CD4-positive, alpha-beta T cell treated with Interleukin-17A for 1 hour (primary cell): ENCODE measurements at regions not wholly inside any gene's neighbourhood (a gene's known extent, or its start where the extent isn't known, plus 50 kb on each side); places are given as distances from the start of the nearest gene placed in this dataset.
"Not testable (repeated sequence)": the region's sequence is repeated elsewhere in the genome, so short reads cannot be mapped to it uniquely, and the experiment has no call there.

ENCODE experiments used
- DNase-seq: peaks from one replicate; pipeline ENCODE4 v3.0.0-alpha.2; 2020

DNA sequence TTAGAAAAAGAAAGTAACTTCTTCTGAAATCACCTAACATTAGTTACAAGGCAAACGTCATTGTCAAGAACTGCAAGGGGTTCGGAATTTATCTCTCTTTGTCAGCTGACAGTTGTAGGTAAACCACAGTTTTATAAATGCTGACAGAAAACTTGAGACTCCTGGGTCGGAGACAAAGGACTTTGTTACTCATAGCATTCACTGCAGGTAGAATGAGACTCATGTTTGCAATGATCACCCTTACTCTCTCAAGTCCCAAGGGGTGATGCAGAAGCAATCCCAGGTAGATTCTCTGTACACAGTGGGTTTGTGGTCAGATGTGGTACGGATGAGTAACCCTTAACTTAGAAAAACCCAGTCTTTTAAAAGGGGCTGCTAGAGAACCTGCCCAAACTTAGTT, 757.8 kb downstream of the TRIB2 start:
- no peak for DNase-seq

DNA sequence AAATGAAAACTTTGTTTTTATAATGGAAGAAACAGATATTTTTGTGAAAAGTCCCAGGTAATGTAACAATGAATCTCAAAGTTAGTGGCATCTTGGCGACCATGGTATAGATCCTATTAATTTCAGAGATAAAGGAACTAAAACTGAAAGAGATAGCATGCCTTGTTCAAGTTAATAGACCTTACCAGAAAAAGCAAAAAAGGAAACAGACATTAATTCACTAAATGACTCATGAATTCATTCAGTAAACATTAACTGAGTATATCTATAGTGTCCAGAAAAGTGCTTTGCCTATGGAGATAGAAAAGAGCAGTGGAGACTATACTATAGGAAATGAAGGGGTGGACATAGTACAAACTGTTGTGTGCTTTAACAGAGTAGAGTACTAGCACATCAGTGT, 763.3 kb downstream of the TRIB2 start:
- DNase-seq: no peak

DNA sequence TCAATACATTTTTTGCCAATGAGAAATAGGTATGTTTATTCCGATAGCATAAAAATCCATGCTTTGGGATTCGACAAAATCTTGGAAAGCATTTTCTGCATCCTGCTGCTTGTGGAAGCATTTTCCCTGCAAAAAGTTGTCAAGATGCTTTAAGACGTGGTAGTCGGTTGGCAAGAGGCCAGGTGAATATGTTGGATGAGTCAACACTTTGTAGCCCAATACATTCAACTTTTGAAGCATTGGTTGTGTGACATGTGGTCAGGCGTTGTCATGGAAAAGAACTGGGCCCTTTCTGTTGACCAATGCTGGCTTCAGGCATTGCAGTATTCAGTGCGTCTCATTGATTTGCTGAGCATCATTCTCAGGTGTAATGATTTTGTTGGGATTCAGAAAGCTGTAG, 764.5 kb downstream of the TRIB2 start:
- no peak for DNase-seq

DNA sequence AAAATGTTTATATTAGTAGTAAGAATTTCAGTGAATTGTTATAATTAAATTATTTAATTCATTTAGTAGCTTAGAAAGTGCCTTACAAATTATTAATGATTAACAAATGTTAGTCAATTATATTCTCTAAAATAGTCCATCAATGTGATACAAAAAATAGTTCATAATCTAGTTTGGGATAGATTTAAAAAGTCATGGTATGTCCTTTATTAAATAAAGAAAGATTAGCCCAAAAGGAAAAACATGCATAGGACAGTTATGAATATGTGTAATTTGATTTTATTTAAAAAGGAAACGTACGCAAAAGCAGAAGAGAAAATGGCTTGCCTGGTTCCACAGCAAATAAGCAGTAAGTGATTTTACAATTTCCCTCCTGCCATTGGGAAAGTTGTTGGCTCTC, 768.5 kb downstream of the TRIB2 start:
- DNase-seq: no peak

DNA sequence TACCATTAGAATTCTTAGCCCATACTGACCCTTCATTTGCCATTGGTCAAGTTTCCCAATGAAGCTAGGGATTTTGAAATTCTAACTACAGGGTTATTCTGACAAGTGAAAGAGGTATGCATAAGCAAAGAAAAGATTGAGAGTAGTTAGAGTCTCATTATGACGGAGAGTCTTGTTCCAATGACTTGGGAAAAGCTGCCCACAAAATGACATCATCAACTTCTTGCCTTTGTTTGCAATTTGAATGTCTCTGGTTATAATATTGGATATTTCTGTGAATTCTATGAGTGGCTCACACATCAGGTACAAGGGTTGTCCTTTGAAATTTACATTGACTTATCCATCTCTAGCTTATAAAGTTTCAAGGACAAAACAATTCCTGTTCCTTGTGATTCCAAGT, 772.2 kb downstream of the TRIB2 start:
- DNase-seq: no peak

DNA sequence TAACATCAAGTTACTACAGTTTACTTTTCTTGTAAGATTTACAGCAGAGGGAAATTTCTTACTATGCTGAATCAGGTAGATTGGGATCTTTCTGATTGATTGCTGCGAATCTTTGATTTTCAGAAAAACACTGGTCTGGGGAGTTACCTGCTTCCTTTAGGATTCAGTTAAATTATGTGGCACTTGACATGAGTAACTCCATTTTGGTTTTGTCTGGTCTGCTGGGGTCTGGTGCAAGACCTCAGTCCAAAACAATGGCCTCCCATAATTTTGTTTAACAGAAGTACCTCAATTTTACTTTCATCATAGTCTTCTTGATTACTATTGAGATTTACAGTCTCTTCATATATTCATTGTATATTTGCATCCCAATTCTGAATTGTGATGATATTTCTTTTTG, 775.5 kb downstream of the TRIB2 start:
- DNase-seq: no peak

DNA sequence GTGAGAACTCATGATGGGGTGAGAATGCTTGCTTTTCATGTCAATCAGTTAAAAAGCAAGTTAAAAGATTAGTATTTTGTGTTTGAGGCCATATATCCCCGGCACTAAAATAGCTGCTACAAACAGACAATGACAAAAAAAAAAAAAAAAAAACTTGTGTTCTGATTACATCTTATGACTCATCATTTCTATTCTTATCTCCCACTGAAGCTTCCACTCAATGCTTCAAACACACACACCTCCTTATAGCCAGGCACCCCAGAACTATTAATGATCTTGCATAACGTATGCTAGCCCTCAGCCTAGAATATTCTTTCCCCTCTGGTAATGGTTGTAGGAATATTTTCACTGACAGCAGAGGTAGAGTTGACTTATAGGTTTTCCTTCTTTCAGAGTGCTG, 778.3 kb downstream of the TRIB2 start:
- DNase-seq: no peak

DNA sequence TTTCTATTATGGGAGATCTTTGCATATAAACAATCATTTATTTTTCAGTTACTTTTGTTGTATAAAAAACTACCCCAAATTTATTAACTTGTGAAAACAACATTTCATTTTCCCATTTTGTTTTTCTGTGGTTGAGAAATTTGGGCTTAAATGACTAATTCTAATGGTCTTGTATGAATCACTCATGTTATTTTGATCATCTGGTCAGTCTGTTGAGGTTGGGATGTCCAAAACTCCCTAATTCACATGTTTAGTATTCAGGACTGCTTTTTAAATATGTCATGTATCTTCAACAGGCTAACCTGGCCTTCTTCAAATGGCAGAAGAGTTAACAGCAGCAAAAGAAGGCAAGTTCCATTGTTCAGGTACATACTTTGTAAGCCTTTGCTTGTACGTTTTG, 788.1 kb downstream of the TRIB2 start:
- no peak for DNase-seq

DNA sequence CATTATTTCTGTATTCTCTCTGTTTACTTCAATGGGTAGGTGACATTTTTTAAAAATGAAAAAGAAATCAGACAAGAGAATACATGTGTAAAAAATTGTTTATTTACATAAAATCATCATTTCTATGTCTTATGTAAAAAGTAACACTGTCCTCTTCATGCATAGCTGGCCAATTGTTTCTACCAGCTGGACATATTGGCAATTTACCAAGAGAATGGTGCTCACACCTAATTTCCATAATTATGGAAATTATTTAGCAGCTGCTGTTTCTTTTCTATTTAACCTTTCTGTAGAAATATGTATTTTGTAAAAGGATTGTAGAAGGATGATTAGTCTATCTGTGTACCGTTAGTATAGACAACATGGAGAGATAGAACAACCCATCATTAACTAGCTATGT, 791.9 kb downstream of the TRIB2 start:
- DNase-seq: no peak

DNA sequence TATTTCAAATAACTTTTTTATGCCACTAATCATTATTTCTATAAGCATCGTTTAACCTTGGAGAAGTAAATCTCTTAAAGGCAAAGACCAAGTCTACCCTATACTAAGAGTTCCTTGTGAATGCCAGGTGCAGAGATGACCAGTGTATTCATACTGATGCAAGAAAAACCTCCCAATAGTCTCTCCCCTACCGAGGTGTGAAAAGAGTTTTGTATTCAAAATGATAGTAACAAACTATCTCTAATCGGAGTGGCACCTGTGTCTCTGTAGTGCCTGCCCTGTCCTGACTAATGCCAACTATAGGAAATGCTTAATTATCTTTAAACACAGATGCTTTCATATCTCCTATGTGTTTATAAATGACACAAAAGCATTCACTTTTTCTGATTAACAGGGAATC, 798.5 kb downstream of the TRIB2 start:
- no peak for DNase-seq

DNA sequence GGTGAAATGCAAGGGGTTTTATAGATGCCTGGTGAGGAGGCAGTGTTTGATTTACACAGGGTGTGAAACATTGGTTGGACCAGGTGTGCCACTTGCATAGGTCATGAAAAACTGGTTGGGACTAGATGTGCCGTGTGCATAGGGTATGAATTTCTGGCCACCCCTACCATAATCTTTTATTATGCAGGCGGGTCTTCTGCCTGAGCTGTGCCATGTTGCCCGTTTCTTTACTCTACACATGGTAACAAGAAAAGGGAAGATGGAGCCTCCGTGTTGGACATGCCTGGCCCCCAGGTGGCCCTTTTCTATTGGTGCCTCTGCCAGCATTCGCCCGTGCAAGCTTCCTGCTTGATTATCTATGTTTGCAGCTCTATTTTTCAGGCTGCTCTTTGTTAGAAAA, 805.4 kb downstream of the TRIB2 start:
- DNase-seq: no peak

DNA sequence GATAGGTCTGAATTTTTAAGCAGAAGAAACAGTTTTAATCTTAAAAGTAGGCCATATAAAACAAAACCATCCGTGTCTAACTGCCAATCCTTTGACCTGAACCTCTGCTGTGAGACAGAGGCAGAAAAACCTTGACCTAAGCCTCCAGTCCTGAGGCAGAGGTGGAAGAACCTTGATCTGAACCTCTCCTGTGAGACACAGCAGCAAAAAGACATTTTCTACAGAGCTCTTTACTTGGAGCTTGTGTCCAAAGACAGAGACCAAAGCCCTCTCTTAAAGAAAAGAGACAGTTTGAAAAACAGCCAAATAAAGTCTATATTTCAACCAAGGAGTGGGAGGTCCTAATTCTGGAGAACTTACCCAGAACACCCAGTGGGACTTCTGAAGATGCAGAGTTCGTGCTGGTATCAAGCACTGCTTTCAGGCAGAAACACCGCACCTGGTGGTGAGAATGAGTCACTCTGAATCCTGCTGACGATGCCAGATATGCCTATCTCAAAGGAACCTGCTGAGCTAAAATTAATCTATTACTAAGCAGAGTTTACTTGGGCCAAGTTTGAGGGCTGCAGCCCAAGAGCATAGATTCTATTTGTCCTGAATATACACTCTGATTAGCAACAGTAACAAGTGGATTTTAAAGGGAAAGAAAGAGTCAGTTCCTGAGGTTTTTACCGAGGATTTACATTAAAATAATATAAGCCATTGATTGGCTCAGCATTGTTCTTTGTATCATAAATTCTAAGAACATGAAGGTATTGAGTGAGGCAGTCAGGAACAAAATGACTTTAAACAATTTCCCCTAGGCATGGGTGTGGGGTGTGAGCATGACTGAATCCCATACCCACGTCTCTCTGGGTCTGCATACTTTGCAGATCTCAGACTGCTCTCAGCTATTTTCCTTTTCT, 806.4 kb downstream of the TRIB2 start:
- DNase-seq: no peak

DNA sequence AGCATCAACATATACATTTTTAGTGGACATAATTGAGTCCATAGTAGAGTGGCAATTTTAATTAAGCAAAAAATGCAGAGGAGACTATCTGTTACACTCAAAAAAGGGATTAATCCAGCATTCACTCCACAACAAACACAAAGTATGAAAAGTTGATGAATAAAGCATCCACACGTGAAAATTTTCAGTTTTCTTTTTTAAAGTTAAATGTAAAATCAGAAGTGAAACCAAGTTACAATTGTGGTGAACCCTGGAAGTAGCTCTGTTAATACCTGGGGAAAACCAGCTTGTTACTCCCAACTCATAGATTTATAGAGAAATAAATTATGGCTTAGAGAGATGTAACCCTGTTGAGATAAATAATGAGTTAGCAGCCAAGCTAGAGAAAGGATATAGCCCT, 807.8 kb downstream of the TRIB2 start:
- no peak for DNase-seq

DNA sequence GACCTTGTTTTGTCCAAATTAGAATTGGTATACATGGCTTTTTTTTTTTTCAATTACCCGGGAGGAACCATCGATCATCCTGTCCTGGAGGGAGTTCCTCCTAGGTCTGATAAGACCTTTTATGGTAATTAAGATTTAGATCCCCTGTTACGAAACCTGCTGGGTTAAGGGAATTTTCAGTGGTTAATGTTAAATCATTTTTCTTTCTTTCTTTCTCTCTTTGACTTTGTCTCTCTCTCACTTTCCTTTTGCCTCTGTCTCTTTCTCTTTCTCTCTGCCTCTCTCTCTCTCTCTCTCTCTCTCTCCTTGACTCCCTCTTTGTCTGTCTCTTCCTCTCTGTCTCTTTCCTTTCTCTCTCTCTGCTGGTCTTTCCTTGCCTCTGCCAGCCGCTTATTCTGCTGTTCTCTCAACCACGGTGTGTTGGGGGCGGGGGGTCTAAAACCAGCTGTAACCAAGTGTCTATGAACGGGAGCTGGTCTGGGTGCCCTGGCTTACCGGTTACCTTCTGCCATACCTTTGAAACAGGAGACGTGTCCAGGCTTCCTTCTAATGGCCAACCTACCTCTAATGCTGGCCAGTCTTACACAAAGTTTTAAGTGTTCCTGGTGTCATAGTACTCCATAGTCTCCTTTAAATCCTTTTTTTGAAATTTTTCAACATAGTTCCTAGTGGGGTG, 815.1 kb downstream of the TRIB2 start:
- not testable (repeated sequence) for DNase-seq

DNA sequence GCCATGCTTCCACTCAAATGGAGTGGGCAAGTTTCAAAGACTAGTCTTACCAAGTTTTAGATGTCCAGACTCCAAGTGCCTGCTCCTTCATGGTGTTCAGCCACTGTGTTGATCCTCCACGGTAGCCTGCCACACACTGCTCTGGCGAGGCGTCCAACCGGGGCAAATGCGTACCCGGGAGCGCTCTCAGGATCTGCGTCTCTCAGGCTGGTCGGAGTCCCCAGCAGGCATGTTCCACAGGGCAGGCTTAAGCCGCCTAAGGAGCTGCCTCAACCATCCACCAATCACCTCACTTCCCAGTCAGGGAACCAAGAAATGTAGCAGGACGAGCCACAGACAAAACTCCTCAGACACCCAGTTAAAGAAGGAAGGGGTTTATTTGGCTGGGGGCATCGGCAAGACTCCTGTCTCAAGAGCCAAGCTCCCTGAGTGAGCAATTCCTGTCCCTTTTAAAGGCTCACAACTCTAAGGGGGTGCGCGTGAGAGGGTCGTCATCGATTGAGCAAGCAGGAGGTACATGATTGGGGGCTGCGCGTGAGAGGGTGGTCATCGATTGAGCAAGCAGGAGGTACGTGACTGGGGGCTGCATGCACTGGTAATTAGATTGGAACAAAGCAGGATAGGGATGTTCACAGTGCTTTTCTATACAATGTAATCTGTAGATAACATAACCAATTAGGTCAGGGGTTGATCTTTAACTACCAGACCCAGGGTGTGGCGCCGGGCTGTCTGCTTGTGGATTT, 816.2 kb downstream of the TRIB2 start:
- not testable (repeated sequence) for DNase-seq

DNA sequence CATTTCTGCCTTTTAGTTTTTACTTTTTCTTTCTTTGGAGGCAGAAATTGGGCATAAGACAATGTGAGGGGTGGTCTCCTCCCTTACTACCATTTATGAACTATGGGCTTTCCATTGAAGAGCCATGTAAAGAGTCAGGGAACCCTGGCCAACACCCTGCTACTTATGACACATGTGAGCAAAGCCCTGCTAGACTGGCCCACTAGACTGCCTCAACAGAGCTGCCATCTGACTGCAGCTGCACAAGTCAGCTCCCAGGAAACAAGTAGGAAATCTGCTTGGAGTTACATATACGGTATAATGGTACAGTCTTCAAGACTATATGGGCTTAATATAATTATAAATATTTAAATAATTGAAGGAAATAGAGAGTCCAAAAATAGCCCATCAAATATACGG, 816.8 kb downstream of the TRIB2 start:
- no peak for DNase-seq

DNA sequence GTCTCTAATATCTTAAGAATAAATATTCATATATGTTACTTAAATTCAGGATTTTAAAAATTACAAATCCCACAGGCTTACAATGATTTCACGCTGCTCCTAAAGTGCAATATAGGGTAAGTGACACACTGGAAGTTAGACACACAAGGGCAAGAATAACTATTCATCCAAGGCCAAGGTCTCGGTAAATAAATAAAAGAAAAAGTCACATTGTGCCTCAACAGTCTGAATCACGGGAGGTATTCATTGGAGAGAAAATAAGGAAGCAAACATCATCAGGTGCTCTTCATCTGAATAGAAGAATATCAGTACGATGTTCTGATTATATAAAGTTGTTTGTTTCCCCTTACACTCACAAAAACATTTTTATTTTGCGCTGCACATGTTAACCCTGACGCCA, 820.2 kb downstream of the TRIB2 start:
- no peak for DNase-seq

DNA sequence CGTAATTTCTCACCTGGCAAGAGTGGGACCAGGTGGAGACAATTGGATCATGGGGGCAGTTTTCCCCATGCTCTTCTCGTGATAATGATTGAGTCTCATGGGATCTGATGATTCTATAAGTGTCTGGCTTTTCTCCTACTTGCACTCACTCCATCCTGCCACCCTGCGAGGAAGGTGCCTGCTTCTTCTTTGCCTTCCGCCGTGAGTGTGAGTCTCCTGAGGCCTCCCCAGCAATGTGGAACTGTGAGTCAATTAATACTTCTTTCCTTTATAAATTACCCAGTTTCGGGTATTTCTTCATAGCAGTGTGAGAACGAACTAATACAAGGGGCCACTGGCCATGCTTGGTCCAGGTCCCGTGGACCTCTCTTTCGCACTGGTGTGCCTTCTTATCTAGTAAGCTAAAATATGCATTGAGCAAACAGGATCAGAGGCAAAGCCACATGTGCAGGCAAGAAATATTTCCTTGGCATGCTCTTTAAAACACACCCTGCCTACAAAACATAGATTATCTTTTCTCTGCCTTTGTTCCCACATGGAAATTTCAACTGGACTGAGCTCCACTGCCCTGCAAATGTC, 821.1 kb downstream of the TRIB2 start:
- no peak for DNase-seq

DNA sequence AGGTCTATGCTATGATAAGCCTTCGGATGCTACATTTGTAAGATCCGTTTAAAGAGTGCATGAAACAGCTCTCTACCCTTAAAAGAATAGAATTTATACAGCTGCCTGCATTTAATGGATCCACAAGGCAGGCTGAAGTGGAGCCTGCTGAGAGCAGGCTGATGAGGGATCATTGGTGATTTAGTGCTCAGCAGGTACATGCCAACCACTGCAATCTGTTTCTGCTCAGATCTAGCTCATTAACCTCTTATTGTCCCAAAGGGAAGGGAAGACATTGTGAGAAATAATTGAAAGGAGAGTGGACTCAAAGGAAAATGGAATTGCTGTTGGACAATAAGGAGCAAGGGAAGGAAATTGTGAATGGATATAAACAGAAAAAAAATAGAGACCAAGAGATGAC, 822.6 kb downstream of the TRIB2 start:
- no peak for DNase-seq

DNA sequence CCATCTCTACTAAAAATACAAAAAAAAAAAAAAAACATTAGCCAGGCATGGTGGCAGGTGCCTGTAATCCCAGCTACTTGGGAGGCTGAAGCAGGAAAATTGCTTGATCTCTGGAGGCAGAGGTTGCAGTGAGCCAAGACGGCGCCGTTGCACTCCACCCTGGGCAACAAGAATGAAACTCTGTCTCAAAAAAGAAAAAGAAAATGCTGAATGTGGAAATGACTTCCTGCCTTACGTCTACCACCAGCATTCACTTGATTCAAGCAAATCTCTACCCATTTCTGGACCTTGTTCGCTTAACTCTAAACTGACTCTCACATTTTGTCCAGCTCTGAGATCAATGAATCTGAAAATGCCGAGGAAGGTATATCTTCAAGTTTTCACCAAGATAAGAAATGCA, 825.3 kb downstream of the TRIB2 start:
- no peak for DNase-seq

DNA sequence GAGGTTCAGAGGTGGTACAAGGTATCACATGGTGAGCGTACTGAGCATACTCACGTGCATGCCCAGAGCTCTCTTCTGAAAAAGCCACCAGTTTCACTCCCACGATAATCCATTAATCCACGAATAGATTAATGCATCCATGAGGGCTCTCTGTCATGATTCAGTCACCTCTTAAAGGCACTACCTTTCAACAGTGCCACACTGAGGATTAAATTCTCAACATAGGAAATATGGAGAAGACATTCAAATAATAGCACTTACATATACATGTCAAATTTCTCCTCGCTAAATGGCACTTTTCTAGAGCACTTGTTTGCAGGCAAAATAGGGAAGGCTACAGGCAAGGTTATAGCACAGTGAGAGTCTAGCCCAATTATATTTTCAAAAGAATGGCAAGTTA, 825.9 kb downstream of the TRIB2 start:
- DNase-seq: no peak

DNA sequence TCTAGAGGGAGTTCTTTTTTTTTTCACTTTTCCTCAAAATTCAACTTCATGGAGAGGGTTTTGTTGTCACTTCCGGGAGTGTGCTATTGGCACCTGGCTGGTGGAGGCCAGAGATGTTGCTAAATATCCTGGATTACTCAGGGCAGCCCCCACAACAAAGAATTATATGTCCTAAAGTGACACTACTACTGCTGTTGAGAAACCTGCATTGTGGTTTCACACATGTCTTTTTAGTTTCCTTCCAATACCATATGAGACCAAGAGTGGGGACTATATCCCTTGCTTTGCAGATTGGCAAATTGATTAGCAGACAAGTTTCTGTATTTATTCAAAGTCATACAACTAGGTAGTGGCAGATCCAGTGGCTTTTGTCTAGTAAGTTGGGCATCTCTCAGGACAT, 826.8 kb downstream of the TRIB2 start:
- DNase-seq: no peak

DNA sequence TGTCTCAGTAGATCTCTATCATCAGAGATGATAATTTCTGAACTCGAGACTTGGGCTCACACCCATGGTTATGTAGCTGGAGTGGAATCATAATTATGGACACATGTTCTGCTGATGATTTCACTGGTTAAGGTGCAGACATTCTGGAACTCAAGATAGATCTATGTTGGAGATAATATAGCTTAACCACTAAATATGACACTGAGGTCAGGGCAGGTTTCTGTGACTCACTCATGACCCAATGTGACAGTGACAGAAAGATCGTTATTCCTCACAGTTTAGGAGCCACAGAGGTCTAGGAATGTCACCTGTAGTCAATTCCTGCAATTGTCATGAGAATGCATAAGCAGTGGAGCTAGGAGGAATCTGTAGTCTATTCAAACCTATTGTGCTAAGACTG, 828.6 kb downstream of the TRIB2 start:
- DNase-seq: no peak

DNA sequence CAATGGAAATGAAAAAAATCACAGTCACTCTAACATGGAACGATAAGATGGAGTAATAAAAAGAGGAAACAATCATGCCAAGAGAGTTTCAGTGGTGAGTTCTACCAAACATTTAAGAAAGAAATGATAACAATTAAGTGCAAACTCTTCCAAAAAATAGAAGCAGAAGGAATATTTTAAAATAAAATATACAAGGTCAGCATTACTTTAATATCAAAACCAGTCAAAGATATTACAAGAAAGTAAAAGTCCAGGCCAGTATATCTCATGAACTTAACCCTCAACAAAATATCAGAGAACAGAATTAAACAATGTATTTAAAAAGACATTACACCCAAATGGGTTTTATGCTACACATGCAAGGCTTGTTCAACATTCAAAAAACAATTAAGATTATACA, 829.4 kb downstream of the TRIB2 start:
- no peak for DNase-seq
